NCI-H1092 (cell line): ENCODE measurements at regions not wholly inside any gene's neighbourhood (a gene's known extent, or its start where the extent isn't known, plus 50 kb on each side); places are given as distances from the start of the nearest gene placed in this dataset.
"Not testable (repeated sequence)": the region's sequence is repeated elsewhere in the genome, so short reads cannot be mapped to it uniquely, and the experiment has no call there.

Source experiments
- DNase-seq: peaks from one replicate; lab custom pipeline; 2025; lab: John Stamatoyannopoulos, UW

GRCh38 chr13:64197232-64197631 is 2781.6 kb upstream of the PCDH20 start:
- DNase-seq: no peak

GRCh38 chr13:64186503-64187250 is 2771.0 kb upstream of the PCDH20 start:
- no peak for DNase-seq

- DNase-seq: no peak
Observed at GRCh38 chr13:64186071-64186470, 2770.4 kb upstream of the PCDH20 start.

- no peak for DNase-seq
Observed at GRCh38 chr13:64180756-64181155, 2765.1 kb upstream of the PCDH20 start.

- no peak for DNase-seq
Observed at GRCh38 chr13:64165826-64166225, 2750.2 kb upstream of the PCDH20 start.

- no peak for DNase-seq
Observed at GRCh38 chr13:64164435-64164834, 2748.8 kb upstream of the PCDH20 start.

- DNase-seq: no peak
Observed at GRCh38 chr13:64160479-64160878, 2744.8 kb upstream of the PCDH20 start.

- DNase-seq: no peak
Observed at GRCh38 chr13:64158908-64159307, 2743.3 kb upstream of the PCDH20 start.

- DNase-seq: no peak
Observed at GRCh38 chr13:64154514-64154913, 2738.9 kb upstream of the PCDH20 start.

- DNase-seq: no peak
Observed at GRCh38 chr13:64130600-64130999, 2715.0 kb upstream of the PCDH20 start.

- DNase-seq: no peak
Observed at GRCh38 chr13:64130171-64130570, 2714.5 kb upstream of the PCDH20 start.

- no peak for DNase-seq
Observed at GRCh38 chr13:64127856-64128255, 2712.2 kb upstream of the PCDH20 start.

- DNase-seq: no peak
Observed at GRCh38 chr13:64127192-64127591, 2711.5 kb upstream of the PCDH20 start.

GRCh38 chr13:64121023-64121709 is 2705.5 kb upstream of the PCDH20 start:
- DNase-seq: not testable (repeated sequence)

- no peak for DNase-seq
Observed at GRCh38 chr13:64099994-64100393, 2684.3 kb upstream of the PCDH20 start.

- DNase-seq: no peak
Observed at GRCh38 chr13:64090311-64090710, 2674.7 kb upstream of the PCDH20 start.

GRCh38 chr13:64088491-64088890 is 2672.8 kb upstream of the PCDH20 start:
- no peak for DNase-seq

- no peak for DNase-seq
Observed at GRCh38 chr13:64087624-64088023, 2672.0 kb upstream of the PCDH20 start.

GRCh38 chr13:64083811-64084210 is 2668.2 kb upstream of the PCDH20 start:
- no peak for DNase-seq

- no peak for DNase-seq
Observed at GRCh38 chr13:64083396-64083795, 2667.7 kb upstream of the PCDH20 start.

GRCh38 chr13:64078480-64078936 is 2662.9 kb upstream of the PCDH20 start:
- no peak for DNase-seq

- no peak for DNase-seq
Observed at GRCh38 chr13:64078025-64078424, 2662.4 kb upstream of the PCDH20 start.

- not testable (repeated sequence) for DNase-seq
Observed at GRCh38 chr13:64077132-64077835, 2661.6 kb upstream of the PCDH20 start.
